OCI-LY7 (cell line): ENCODE measurements at regions not wholly inside any gene's neighbourhood (a gene's known extent, or its start where the extent isn't known, plus 50 kb on each side); places are given as distances from the start of the nearest gene placed in this dataset.

Experiments used
- BruUV-seq: library from RNA; stranded (reverse); fragments of 400-500 nt; replicated peaks from 2 replicates; lab custom pipeline; 2021; lab: Mats Ljungman, UMichigan
- CTCF ChIA-PET: fragments of 300-600 bp; sonication (Branson Sonifier 250); formaldehyde crosslinking; loops from one replicate; lab custom pipeline; 2022; ENCODE audit warnings: antibody characterized with exemption; ENCODE audit not compliant: unreplicated experiment; lab: Charles Lee
- POLR2A ChIA-PET: fragments of 300-600 bp; sonication (Branson Sonifier 250); formaldehyde crosslinking; loops from one replicate; lab custom pipeline; 2022; ENCODE audit warnings: antibody characterized with exemption; lab: Charles Lee
- DNase-seq: peaks from one replicate; pipeline ENCODE4 v3.0.0-alpha.2; 2015; ENCODE audit warnings: low spot score
- H2AFZ ChIP-seq: fragments of 200-600 bp; sonication (generic), shearing (Covaris generic); 2 replicates; pipeline ENCODE4 v1.6.1; 2014; ENCODE audit warnings: mild to moderate bottlenecking, antibody characterized with exemption, low read length, moderate library complexity
- H3K27ac ChIP-seq: fragments of 200-600 bp; sonication (generic); 2 replicates; pipeline ENCODE4 v1.5.1; 2014; ENCODE audit warnings: mixed run types, low read depth, mild to moderate bottlenecking, moderate library complexity, low read length, inconsistent platforms; ENCODE audit not compliant: poor library complexity, severe bottlenecking
- H3K36me3 ChIP-seq: fragments of 200-600 bp; sonication (generic); 2 replicates; pipeline ENCODE4 v1.6.1; 2014; ENCODE audit warnings: mild to moderate bottlenecking, antibody characterized with exemption, low read length, moderate library complexity, mixed read lengths; ENCODE audit not compliant: insufficient read depth
- H3K4me1 ChIP-seq: fragments of 200-600 bp; sonication (generic); 2 replicates; pipeline ENCODE4 v1.5.1; 2014; ENCODE audit warnings: mild to moderate bottlenecking, low read length; ENCODE audit not compliant: insufficient read depth, poor library complexity, severe bottlenecking
- H3K4me2 ChIP-seq: fragments of 200-600 bp; sonication (generic); 2 replicates; pipeline ENCODE4 v1.6.1; 2014; ENCODE audit warnings: mild to moderate bottlenecking, low read length
- H3K4me3 ChIP-seq: fragments of 200-600 bp; sonication (generic); 2 replicates; pipeline ENCODE4 v1.5.1; 2014; ENCODE audit warnings: mild to moderate bottlenecking, low read depth, low read length; ENCODE audit not compliant: poor library complexity, severe bottlenecking
- H3K79me2 ChIP-seq: fragments of 200-600 bp; sonication (generic); 2 replicates; pipeline ENCODE4 v1.6.1; 2016; ENCODE audit warnings: low read depth, mild to moderate bottlenecking, low read length, moderate library complexity, mixed read lengths; ENCODE audit not compliant: insufficient read depth
- H3K9me2 ChIP-seq: fragments of 200-600 bp; sonication (generic); 2 replicates; pipeline ENCODE4 v1.6.1; 2016; ENCODE audit warnings: mild to moderate bottlenecking, low read length, mixed read lengths; ENCODE audit not compliant: insufficient read depth
- H3K9me3 ChIP-seq: fragments of 200-600 bp; sonication (generic); 2 replicates; pipeline ENCODE4 v1.6.1; 2014; ENCODE audit warnings: mild to moderate bottlenecking, mixed run types, low read length, mixed read lengths
- H4K20me1 ChIP-seq: fragments of 200-600 bp; sonication (generic); 2 replicates; pipeline ENCODE4 v1.6.1; 2014; ENCODE audit warnings: mild to moderate bottlenecking, antibody characterized with exemption, low read length, moderate library complexity, mixed read lengths; ENCODE audit not compliant: insufficient read depth
- CTCF ChIP-seq: fragments of 200-600 bp; sonication (generic); conservative IDR thresholded peaks from 2 replicates; pipeline ENCODE4 v1.5.1; 2014; ENCODE audit warnings: mild to moderate bottlenecking, antibody characterized with exemption, low read length, moderate library complexity, mixed read lengths
- EZH2phosphoT487 ChIP-seq: fragments of 200-600 bp; sonication (generic); IDR thresholded peaks from 2 replicates; pipeline ENCODE4 v1.6.1; 2018; ENCODE audit warnings: low read depth, borderline replicate concordance, mild to moderate bottlenecking, mixed run types, antibody characterized with exemption, low read length, moderate library complexity, mixed read lengths
- intact Hi-C: fragments of 100-400 bp; cut with micrococcal nuclease; formaldehyde crosslinking; loops from one replicate; pipeline ENCODE4 v1.10.0; 2022; ENCODE audit not compliant: unreplicated experiment

- Histone ChIP-seq H3K4me3 (no peak overlapping the region), H3K27ac (no peak overlapping the region), H2AFZ (no peak overlapping the region), H3K4me1 (no peaks in the 10 kb centered on the region), H3K79me2 (no peaks in the 10 kb centered on the region), H3K36me3 (no peaks in the 10 kb centered on the region), H3K4me2 (no peak overlapping the region), H3K9me2 (no peaks in the 10 kb centered on the region), H4K20me1 (no peaks in the 10 kb centered on the region), H3K9me3 (no peaks in the 10 kb centered on the region)
- CTCF ChIA-PET = no interaction called here
- no TSS peak for BruUV-seq
- intact Hi-C loops = no loop called here
- POLR2A ChIA-PET = no interaction called here
- no peak for DNase-seq
- TF ChIP-seq EZH2phosphoT487 = no peak
- no peak for TF ChIP-seq CTCF
Measured at GRCh38 chr17:77572065-77572601, 386.4 kb upstream of the TNRC6C start.

- H3K4me1 ChIP-seq = no peaks in the 10 kb centered on the region
- DNase-seq = no peak
- H4K20me1 ChIP-seq = no peaks in the 10 kb centered on the region
- no peak overlapping the region for H2AFZ ChIP-seq
- ChIA-PET CTCF (no interaction called here), POLR2A (no interaction called here)
- no peak overlapping the region for H3K27ac ChIP-seq
- H3K4me3 ChIP-seq = no peak overlapping the region
- intact Hi-C loops = no loop called here
- no peak overlapping the region for H3K4me2 ChIP-seq
- H3K79me2 ChIP-seq = no peaks in the 10 kb centered on the region
- H3K9me3 ChIP-seq = no peaks in the 10 kb centered on the region
- H3K9me2 ChIP-seq = no peaks in the 10 kb centered on the region
- TF ChIP-seq CTCF (no peak), EZH2phosphoT487 (no peak)
- no TSS peak for BruUV-seq
- H3K36me3 ChIP-seq = no peaks in the 10 kb centered on the region
Measured at GRCh38 chr17:77572851-77573250, 385.7 kb upstream of the TNRC6C start.

- no peaks in the 10 kb centered on the region for H3K9me2 ChIP-seq
- H3K4me2 ChIP-seq = no peak overlapping the region
- TF ChIP-seq EZH2phosphoT487 = no peak
- no peak for TF ChIP-seq CTCF
- H3K79me2 ChIP-seq = no peaks in the 10 kb centered on the region
- intact Hi-C loops = no loop called here
- no peak overlapping the region for H2AFZ ChIP-seq
- H3K9me3 ChIP-seq = no peaks in the 10 kb centered on the region
- no peaks in the 10 kb centered on the region for H4K20me1 ChIP-seq
- no peaks in the 10 kb centered on the region for H3K4me1 ChIP-seq
- BruUV-seq = no TSS peak
- POLR2A ChIA-PET = no interaction called here
- no peak for DNase-seq
- no peak overlapping the region for H3K27ac ChIP-seq
- no peak overlapping the region for H3K4me3 ChIP-seq
- H3K36me3 ChIP-seq = no peaks in the 10 kb centered on the region
- CTCF ChIA-PET = no interaction called here
Measured at GRCh38 chr17:77577491-77577890, 381.0 kb upstream of the TNRC6C start.
